AG20443 (cell line): ENCODE measurements at regions not wholly inside any gene's neighbourhood (a gene's known extent, or its start where the extent isn't known, plus 50 kb on each side); places are given as distances from the start of the nearest gene placed in this dataset.
"Not testable (repeated sequence)": the region's sequence is repeated elsewhere in the genome, so short reads cannot be mapped to it uniquely, and the experiment has no call there.

Experiments used
- DNase-seq: peaks from one replicate; pipeline ENCODE4 v3.0.0; 2012; ENCODE audit warnings: low spot score, mixed read lengths

- not testable (repeated sequence) for DNase-seq
These were observed 79.8 kb downstream of the LGALS9B start for GRCh38 chr17:20387549-20387948.

GRCh38 chr17:20381358-20382300 is 85.7 kb downstream of the LGALS9B start:
- DNase-seq, result peak; percentile 3

- DNase-seq, result not testable (repeated sequence)
These were observed 86.7 kb downstream of the LGALS9B start for GRCh38 chr17:20380625-20381024.

- DNase-seq, result not testable (repeated sequence)
These were observed 88.1 kb downstream of the LGALS9B start for GRCh38 chr17:20379251-20379650.

GRCh38 chr17:20376642-20377041 is 90.7 kb downstream of the LGALS9B start:
- peak; percentile 7 for DNase-seq

GRCh38 chr17:20375745-20376144 is 91.6 kb downstream of the LGALS9B start:
- not testable (repeated sequence) for DNase-seq
